Bronchial epithelial cell (primary cell): ENCODE measurements at regions not wholly inside any gene's neighbourhood (a gene's known extent, or its start where the extent isn't known, plus 50 kb on each side); places are given as distances from the start of the nearest gene placed in this dataset.

Source experiments
- DNase-seq: peaks from one replicate; pipeline ENCODE4 v3.0.0-alpha.2; 2010; ENCODE audit warnings: low read depth
- FAIRE-seq: peaks from 2 replicates; lab custom pipeline; 2011; peaks lifted over from hg19 to GRCh38; lab: Jason Lieb, UNC
- H3K27me3 ChIP-seq: 2 replicates; pipeline ENCODE4 v1.5.1; 2011; ENCODE audit warnings: low read length; ENCODE audit not compliant: control insufficient read depth, insufficient read depth
- H3K36me3 ChIP-seq: 2 replicates; pipeline ENCODE4 v1.5.1; 2011; ENCODE audit warnings: low read length; ENCODE audit not compliant: control insufficient read depth, insufficient read depth
- H3K4me3 ChIP-seq: 2 replicates; pipeline ENCODE4 v1.5.1; 2011; ENCODE audit warnings: mild to moderate bottlenecking, low read depth, low read length, control low read depth
- TF ChIP-seq, protein P1 (sequence below): IDR thresholded peaks from 2 replicates; pipeline ENCODE4 v1.5.1; 2011; ENCODE audit warnings: mild to moderate bottlenecking, moderate library complexity, low read length, control low read depth, inconsistent platforms; ENCODE audit not compliant: insufficient read depth, severe bottlenecking

DNA sequence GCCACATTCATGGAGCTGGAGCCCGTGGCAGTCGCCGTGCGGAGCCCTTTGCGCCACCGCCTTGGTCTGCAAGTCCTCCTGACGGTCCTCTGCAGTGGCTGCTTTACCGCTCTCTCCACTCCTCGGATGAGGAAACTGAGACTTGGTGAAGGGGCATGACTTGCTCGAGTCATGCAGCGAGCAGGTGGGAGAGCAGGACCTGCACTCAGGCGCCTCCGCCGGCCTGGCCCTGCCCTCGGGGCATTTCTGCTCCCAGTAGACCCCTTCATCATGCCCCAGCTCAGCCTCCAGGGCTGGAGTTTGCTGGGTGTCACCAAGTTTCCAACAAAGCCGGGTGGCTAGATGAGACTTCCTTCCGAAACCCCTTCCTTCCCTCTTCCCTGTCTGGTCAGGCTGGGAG is 100.0 kb upstream of the TARDBP start:
- FAIRE-seq = no peak
- H3K36me3 ChIP-seq = no peaks in the 10 kb centered on the region
- TF ChIP-seq, protein P1, sequence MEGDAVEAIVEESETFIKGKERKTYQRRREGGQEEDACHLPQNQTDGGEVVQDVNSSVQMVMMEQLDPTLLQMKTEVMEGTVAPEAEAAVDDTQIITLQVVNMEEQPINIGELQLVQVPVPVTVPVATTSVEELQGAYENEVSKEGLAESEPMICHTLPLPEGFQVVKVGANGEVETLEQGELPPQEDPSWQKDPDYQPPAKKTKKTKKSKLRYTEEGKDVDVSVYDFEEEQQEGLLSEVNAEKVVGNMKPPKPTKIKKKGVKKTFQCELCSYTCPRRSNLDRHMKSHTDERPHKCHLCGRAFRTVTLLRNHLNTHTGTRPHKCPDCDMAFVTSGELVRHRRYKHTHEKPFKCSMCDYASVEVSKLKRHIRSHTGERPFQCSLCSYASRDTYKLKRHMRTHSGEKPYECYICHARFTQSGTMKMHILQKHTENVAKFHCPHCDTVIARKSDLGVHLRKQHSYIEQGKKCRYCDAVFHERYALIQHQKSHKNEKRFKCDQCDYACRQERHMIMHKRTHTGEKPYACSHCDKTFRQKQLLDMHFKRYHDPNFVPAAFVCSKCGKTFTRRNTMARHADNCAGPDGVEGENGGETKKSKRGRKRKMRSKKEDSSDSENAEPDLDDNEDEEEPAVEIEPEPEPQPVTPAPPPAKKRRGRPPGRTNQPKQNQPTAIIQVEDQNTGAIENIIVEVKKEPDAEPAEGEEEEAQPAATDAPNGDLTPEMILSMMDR = no peak

DNA sequence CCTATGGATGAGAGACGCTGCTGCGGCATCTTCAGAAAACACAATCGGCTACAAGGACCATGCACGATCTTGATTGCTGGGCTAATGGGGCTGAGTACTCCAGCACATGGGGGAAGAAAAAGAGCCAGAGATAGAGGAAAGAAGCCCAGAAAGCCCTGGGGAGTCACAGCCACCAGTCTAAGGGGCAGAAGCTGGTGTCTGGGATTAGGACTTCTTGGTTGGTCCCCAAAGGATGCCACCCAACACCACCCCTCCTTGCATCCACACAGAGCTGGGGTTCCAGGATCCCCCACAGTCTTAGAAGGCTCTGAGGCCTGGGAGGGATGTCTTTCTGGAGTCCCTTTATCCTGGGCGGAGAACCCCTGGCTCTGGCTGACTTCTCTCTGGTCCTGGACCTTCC is 98.4 kb upstream of the TARDBP start:
- no peak overlapping the region for H3K4me3 ChIP-seq
- FAIRE-seq (no peak), DNase-seq (no peak)
- no peaks in the 10 kb centered on the region for H3K27me3 ChIP-seq
- H3K36me3 ChIP-seq = no peaks in the 10 kb centered on the region
- TF ChIP-seq, protein P1 = no peak

More for the DNA sequence above, 100.0 kb upstream of the TARDBP start:
- no peak for DNase-seq
- no peak overlapping the region for H3K4me3 ChIP-seq
- H3K27me3 ChIP-seq = no peaks in the 10 kb centered on the region

DNA sequence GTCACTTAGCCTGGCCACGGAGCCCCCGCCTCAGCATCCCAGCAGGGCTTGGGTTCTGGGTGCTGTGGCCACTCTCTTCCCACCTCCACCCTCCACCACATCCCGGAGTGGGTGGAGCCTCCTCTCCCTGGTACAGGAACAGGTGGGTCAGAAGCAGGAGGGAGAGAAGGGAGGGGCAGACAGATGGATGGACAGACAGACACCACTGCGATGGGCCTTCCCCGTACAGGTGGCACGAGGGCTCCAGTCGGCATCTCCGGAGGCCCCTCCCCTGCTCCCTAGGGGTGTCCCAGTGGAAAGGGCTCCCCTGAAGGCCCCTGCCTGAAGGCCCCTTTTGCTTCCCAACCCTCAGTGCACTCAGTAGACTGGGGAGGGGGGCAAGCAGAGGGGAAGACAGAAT is 96.9 kb upstream of the TARDBP start:
- no peak for DNase-seq
- Histone ChIP-seq H3K36me3 (no peaks in the 10 kb centered on the region), H3K4me3 (no peak overlapping the region), H3K27me3 (no peaks in the 10 kb centered on the region)
- TF ChIP-seq, protein P1 = no peak
- no peak for FAIRE-seq

DNA sequence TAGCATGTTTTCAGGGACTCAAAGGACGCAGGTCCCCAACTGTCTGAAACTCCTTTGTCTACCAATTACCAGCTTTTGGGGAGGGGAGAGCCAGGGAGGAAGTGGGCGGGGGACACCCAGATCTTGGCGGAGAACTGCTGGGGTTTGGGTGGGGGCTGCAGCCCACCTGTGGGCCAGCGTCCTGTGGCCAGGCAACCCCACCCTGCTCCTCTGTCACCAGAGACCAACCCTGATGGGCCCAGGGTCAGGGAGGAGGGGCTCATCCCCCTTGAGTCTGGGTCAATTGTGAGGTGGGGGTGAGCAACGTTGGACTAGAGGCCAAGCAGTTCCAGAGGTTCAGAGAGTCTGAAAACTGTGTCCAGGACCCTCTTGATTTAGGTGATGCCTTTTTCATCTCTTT is 96.1 kb upstream of the TARDBP start:
- FAIRE-seq = no peak

DNA sequence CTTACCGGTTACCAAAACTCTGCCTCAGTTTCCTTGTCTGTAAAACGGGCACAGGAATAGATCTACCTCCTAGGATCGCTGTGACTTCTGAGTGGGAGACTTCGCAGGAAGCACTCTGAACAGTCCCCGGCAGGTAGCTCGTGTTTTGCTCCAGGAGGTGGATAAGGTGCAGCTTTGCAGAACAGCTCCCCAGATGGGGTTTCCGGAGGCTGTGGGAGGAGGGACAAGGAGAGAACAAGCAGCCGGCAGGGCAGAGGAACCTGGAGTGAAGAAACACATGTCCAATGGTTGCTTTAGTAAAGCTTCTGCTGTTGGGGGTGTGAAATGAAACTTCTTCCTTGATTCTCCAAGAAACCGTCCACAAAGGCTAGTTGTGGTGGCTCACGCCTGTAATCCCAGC is 95.5 kb upstream of the TARDBP start:
- no peak for FAIRE-seq

More for the DNA sequence above, 96.1 kb upstream of the TARDBP start:
- TF ChIP-seq, protein P1 = no peak
- no peaks in the 10 kb centered on the region for H3K36me3 ChIP-seq
- no peaks in the 10 kb centered on the region for H3K27me3 ChIP-seq
- no peak overlapping the region for H3K4me3 ChIP-seq
- DNase-seq = no peak

More for the DNA sequence above, 95.5 kb upstream of the TARDBP start:
- TF ChIP-seq, protein P1 = no peak
- Histone ChIP-seq H3K36me3 (no peaks in the 10 kb centered on the region), H3K27me3 (no peaks in the 10 kb centered on the region), H3K4me3 (no peak overlapping the region)
- no peak for DNase-seq
